ENCODE measurements at regions not wholly inside any gene's neighbourhood (a gene's known extent, or its start where the extent isn't known, plus 50 kb on each side); places are given as distances from the start of the nearest gene placed in this dataset.
"Not testable (repeated sequence)": the region's sequence is repeated elsewhere in the genome, so short reads cannot be mapped to it uniquely, and the experiment has no call there.

- DNase-seq, result no peak
Observed at GRCh38 chr14:40345334-40345733, 913.1 kb upstream of the FBXO33 start.

GRCh38 chr14:40340708-40341107 is 908.5 kb upstream of the FBXO33 start:
- DNase-seq, result no peak

- DNase-seq, result no peak
Observed at GRCh38 chr14:40336846-40337245, 904.6 kb upstream of the FBXO33 start.

- DNase-seq, result not testable (repeated sequence)
Observed at GRCh38 chr14:40326519-40326918, 894.3 kb upstream of the FBXO33 start.

GRCh38 chr14:40318211-40318719 is 886.0 kb upstream of the FBXO33 start:
- DNase-seq, result no peak

- no peak for DNase-seq
Observed at GRCh38 chr14:40317690-40318089, 885.5 kb upstream of the FBXO33 start.

GRCh38 chr14:40312296-40312695 is 880.1 kb upstream of the FBXO33 start:
- no peak for DNase-seq

- peak; percentile 18 for DNase-seq
Observed at GRCh38 chr14:40309124-40309523, 876.9 kb upstream of the FBXO33 start.

- no peak for DNase-seq
Observed at GRCh38 chr14:40308240-40308639, 876.0 kb upstream of the FBXO33 start.

GRCh38 chr14:40296821-40297220 is 864.6 kb upstream of the FBXO33 start:
- no peak for DNase-seq

- DNase-seq, result no peak
Observed at GRCh38 chr14:40292664-40293063, 860.4 kb upstream of the FBXO33 start.

- DNase-seq, result no peak
Observed at GRCh38 chr14:40282196-40282595, 850.0 kb upstream of the FBXO33 start.

- DNase-seq, result peak; percentile 37
Observed at GRCh38 chr14:40280652-40281051, 848.4 kb upstream of the FBXO33 start.

- no peak for DNase-seq
Observed at GRCh38 chr14:40273417-40273816, 841.2 kb upstream of the FBXO33 start.

- DNase-seq, result no peak
Observed at GRCh38 chr14:40271480-40271879, 839.2 kb upstream of the FBXO33 start.

- DNase-seq, result no peak
Observed at GRCh38 chr14:40269436-40269835, 837.2 kb upstream of the FBXO33 start.

GRCh38 chr14:40268236-40268635 is 836.0 kb upstream of the FBXO33 start:
- DNase-seq, result no peak

- no peak for DNase-seq
Observed at GRCh38 chr14:40265096-40265495, 832.9 kb upstream of the FBXO33 start.

GRCh38 chr14:40252817-40253447 is 820.7 kb upstream of the FBXO33 start:
- peak; percentile 0 for DNase-seq

GRCh38 chr14:40248671-40249070 is 816.4 kb upstream of the FBXO33 start:
- no peak for DNase-seq

- DNase-seq, result no peak
Observed at GRCh38 chr14:40240245-40240859, 808.1 kb upstream of the FBXO33 start.

GRCh38 chr14:40232302-40232701 is 800.1 kb upstream of the FBXO33 start:
- DNase-seq, result no peak

- no peak for DNase-seq
Observed at GRCh38 chr14:40229676-40230075, 797.4 kb upstream of the FBXO33 start.

- DNase-seq, result no peak
Observed at GRCh38 chr14:40222996-40223395, 790.8 kb upstream of the FBXO33 start.

GRCh38 chr14:40221428-40221827 is 789.2 kb upstream of the FBXO33 start:
- DNase-seq, result no peak
